ENCODE measurements at regions not wholly inside any gene's neighbourhood (a gene's known extent, or its start where the extent isn't known, plus 50 kb on each side); places are given as distances from the start of the nearest gene placed in this dataset.

DNA sequence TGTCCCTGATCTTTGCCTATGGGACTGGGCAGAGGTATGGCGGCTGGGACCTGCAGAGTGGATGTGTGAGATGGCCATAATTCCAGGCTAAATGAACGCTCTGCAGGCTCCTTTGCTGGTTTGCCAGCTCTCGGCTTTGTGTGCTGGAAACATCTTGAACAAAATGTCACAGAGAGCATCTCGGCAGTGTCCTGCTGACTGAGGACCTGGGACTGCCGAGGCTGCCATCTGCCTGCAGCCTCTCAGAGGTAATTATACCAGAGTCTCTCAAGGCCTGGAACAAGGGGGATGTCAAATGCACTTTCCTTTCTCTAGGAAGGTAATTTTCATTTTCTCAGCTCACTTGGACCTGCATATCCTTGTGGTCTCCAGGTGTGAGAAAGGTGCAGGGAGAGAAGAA is 354.2 kb downstream of the PDCD6IP start:
- Histone ChIP-seq H2AFZ (no peak overlapping the region), H3K27me3 (ENCODE audit: insufficient read depth) (no peaks in the 10 kb centered on the region), H3K9me2 (ENCODE audit: insufficient read depth) (0 out of 2 replicates have a peak, but pooled peaks cover 2% of the 10 kb centered on the region), H3F3A (replicated peaks; ENCODE audit: low read depth) (no peaks in the 10 kb centered on the region), H3K79me2 (replicated peaks; ENCODE audit: insufficient read depth) (no peaks in the 10 kb centered on the region), H3K36me3 (ENCODE audit: insufficient read depth) (no peaks in the 10 kb centered on the region), H4K20me1 (replicated peaks; ENCODE audit: insufficient read depth) (no peaks in the 10 kb centered on the region), H3K27ac (ENCODE audit: low read depth) (no peak overlapping the region), H3K4me3 (no peak overlapping the region), H3K4me1 (ENCODE audit: insufficient read depth) (no peaks in the 10 kb centered on the region), H3K4me2 (no peak overlapping the region)
- Mint-ChIP-seq H3K27ac (no peak overlapping the region), H3K36me3 (ENCODE audit: low read depth) (no peaks in the 10 kb centered on the region), H3K9me3 (no peaks in the 10 kb centered on the region), H3K4me1 (peaks cover 5% of the 10 kb centered on the region; the same call in 1 of the 3 replicates), H3K4me3 (no peak overlapping the region), H3K27me3 (ENCODE audit: insufficient read depth, low read depth, poor library complexity) (no peaks in the 10 kb centered on the region)
- DNase-seq (ENCODE audit: low spot score) (no peak), ATAC-seq (no peak)
- TF ChIP-seq ZNF114 (CRISPR knock-in tag; IDR thresholded peaks at IDR 0.05) = no peak
- TF ChIP-seq POLR2AphosphoS5 (IDR thresholded peaks at IDR 0.05; ENCODE audit: low read depth) = no peak
- TF ChIP-seq, protein P1, sequence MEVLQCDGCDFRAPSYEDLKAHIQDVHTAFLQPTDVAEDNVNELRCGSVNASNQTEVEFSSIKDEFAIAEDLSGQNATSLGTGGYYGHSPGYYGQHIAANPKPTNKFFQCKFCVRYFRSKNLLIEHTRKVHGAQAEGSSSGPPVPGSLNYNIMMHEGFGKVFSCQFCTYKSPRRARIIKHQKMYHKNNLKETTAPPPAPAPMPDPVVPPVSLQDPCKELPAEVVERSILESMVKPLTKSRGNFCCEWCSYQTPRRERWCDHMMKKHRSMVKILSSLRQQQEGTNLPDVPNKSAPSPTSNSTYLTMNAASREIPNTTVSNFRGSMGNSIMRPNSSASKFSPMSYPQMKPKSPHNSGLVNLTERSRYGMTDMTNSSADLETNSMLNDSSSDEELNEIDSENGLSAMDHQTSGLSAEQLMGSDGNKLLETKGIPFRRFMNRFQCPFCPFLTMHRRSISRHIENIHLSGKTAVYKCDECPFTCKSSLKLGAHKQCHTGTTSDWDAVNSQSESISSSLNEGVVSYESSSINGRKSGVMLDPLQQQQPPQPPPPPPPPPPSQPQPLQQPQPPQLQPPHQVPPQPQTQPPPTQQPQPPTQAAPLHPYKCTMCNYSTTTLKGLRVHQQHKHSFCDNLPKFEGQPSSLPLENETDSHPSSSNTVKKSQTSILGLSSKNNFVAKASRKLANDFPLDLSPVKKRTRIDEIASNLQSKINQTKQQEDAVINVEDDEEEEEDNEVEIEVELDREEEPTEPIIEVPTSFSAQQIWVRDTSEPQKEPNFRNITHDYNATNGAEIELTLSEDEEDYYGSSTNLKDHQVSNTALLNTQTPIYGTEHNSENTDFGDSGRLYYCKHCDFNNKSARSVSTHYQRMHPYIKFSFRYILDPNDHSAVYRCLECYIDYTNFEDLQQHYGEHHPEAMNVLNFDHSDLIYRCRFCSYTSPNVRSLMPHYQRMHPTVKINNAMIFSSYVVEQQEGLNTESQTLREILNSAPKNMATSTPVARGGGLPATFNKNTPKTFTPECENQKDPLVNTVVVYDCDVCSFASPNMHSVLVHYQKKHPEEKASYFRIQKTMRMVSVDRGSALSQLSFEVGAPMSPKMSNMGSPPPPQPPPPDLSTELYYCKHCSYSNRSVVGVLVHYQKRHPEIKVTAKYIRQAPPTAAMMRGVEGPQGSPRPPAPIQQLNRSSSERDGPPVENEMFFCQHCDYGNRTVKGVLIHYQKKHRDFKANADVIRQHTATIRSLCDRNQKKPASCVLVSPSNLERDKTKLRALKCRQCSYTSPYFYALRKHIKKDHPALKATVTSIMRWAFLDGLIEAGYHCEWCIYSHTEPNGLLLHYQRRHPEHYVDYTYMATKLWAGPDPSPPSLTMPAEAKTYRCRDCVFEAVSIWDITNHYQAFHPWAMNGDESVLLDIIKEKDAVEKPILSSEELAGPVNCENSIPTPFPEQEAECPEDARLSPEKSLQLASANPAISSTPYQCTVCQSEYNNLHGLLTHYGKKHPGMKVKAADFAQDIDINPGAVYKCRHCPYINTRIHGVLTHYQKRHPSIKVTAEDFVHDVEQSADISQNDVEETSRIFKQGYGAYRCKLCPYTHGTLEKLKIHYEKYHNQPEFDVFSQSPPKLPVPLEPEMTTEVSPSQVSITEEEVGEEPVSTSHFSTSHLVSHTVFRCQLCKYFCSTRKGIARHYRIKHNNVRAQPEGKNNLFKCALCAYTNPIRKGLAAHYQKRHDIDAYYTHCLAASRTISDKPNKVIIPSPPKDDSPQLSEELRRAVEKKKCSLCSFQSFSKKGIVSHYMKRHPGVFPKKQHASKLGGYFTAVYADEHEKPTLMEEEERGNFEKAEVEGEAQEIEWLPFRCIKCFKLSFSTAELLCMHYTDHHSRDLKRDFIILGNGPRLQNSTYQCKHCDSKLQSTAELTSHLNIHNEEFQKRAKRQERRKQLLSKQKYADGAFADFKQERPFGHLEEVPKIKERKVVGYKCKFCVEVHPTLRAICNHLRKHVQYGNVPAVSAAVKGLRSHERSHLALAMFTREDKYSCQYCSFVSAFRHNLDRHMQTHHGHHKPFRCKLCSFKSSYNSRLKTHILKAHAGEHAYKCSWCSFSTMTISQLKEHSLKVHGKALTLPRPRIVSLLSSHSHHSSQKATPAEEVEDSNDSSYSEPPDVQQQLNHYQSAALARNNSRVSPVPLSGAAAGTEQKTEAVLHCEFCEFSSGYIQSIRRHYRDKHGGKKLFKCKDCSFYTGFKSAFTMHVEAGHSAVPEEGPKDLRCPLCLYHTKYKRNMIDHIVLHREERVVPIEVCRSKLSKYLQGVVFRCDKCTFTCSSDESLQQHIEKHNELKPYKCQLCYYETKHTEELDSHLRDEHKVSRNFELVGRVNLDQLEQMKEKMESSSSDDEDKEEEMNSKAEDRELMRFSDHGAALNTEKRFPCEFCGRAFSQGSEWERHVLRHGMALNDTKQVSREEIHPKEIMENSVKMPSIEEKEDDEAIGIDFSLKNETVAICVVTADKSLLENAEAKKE (CRISPR knock-in tag; IDR thresholded peaks at IDR 0.05) = no peak
- no peak for TF ChIP-seq EZH2 (IDR thresholded peaks at IDR 0.05; ENCODE audit: low read depth, unreplicated experiment)
- TF ChIP-seq, protein P2, sequence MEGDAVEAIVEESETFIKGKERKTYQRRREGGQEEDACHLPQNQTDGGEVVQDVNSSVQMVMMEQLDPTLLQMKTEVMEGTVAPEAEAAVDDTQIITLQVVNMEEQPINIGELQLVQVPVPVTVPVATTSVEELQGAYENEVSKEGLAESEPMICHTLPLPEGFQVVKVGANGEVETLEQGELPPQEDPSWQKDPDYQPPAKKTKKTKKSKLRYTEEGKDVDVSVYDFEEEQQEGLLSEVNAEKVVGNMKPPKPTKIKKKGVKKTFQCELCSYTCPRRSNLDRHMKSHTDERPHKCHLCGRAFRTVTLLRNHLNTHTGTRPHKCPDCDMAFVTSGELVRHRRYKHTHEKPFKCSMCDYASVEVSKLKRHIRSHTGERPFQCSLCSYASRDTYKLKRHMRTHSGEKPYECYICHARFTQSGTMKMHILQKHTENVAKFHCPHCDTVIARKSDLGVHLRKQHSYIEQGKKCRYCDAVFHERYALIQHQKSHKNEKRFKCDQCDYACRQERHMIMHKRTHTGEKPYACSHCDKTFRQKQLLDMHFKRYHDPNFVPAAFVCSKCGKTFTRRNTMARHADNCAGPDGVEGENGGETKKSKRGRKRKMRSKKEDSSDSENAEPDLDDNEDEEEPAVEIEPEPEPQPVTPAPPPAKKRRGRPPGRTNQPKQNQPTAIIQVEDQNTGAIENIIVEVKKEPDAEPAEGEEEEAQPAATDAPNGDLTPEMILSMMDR (conservative IDR thresholded peaks at IDR 0.05; ENCODE audit: low read depth in 2 of 2) = no peak
- no peak for TF ChIP-seq CREB1 (CRISPR knock-in tag; IDR thresholded peaks at IDR 0.05; ENCODE audit: low read depth)
- TF ChIP-seq EZH2phosphoT487 (IDR thresholded peaks at IDR 0.05; ENCODE audit: unreplicated experiment) = no peak
- no peak for TF ChIP-seq ZNF331 (CRISPR knock-in tag; IDR thresholded peaks at IDR 0.05; ENCODE audit: low read depth)
- no peak for TF ChIP-seq JUNB (IDR thresholded peaks at IDR 0.05; ENCODE audit: unreplicated experiment)

All from GM23338 (cell line).